ENCODE measurements at regions not wholly inside any gene's neighbourhood (a gene's known extent, or its start where the extent isn't known, plus 50 kb on each side); places are given as distances from the start of the nearest gene placed in this dataset.

- no peaks in the 10 kb centered on the region for H3K36me3 Mint-ChIP-seq (ENCODE audit: insufficient read depth, unreplicated experiment)
- H3K27ac Mint-ChIP-seq (ENCODE audit: low read depth, unreplicated experiment) = no peak overlapping the region
- no TSS peak for BruUV-seq (replicated peaks)
- no peaks in the 10 kb centered on the region for H3K9me3 Mint-ChIP-seq (ENCODE audit: unreplicated experiment)
- no peak for DNase-seq (ENCODE audit: unreplicated experiment)
- no peaks in the 10 kb centered on the region for H3K4me1 Mint-ChIP-seq (ENCODE audit: insufficient read depth, unreplicated experiment)
- peaks cover 17% of the 10 kb centered on the region for H3K27me3 Mint-ChIP-seq (ENCODE audit: insufficient read depth, unreplicated experiment)
- intact Hi-C loops (cut with micrococcal nuclease) = no loop called here
- POLR2A ChIA-PET = interaction anchor here (0.7 kb wide), 1 partner anchor 29 kb away, joined by 3 read pairs; no protein-coding TSS in a partner anchor
- no peak overlapping the region for H3K4me3 Mint-ChIP-seq (ENCODE audit: unreplicated experiment)
- TF ChIP-seq CTCF (IDR thresholded peaks at IDR 0.05; ENCODE audit: unreplicated experiment) = no peak
- CTCF ChIA-PET = interaction anchor here (1.3 kb wide), 1 partner anchor 48 kb away, joined by 4 read pairs; no protein-coding TSS in a partner anchor
These were observed 500.6 kb upstream of the PROK2 start for GRCh38 chr3:72285502-72285901.

GRCh38 chr3:72284471-72284870, 499.5 kb upstream of the PROK2 start:
- POLR2A ChIA-PET = no interaction called here
- Mint-ChIP-seq H3K4me1 (ENCODE audit: insufficient read depth, unreplicated experiment) (no peaks in the 10 kb centered on the region), H3K4me3 (ENCODE audit: unreplicated experiment) (no peak overlapping the region), H3K27ac (ENCODE audit: low read depth, unreplicated experiment) (no peak overlapping the region), H3K36me3 (ENCODE audit: insufficient read depth, unreplicated experiment) (no peaks in the 10 kb centered on the region), H3K27me3 (ENCODE audit: insufficient read depth, unreplicated experiment) (peaks cover 25% of the 10 kb centered on the region), H3K9me3 (ENCODE audit: unreplicated experiment) (no peaks in the 10 kb centered on the region)
- BruUV-seq (replicated peaks) = no TSS peak
- TF ChIP-seq CTCF (IDR thresholded peaks at IDR 0.05; ENCODE audit: unreplicated experiment) = no peak
- no peak for DNase-seq (ENCODE audit: unreplicated experiment)
- intact Hi-C loops (cut with micrococcal nuclease) = no loop called here
- CTCF ChIA-PET = no interaction called here

GRCh38 chr3:72282918-72283317, 498.0 kb upstream of the PROK2 start:
- peaks cover 1% of the 10 kb centered on the region for H3K36me3 Mint-ChIP-seq (ENCODE audit: insufficient read depth, unreplicated experiment)
- POLR2A ChIA-PET = no interaction called here
- CTCF ChIA-PET = no interaction called here
- no peaks in the 10 kb centered on the region for H3K9me3 Mint-ChIP-seq (ENCODE audit: unreplicated experiment)
- BruUV-seq (replicated peaks) = no TSS peak
- no peak for TF ChIP-seq CTCF (IDR thresholded peaks at IDR 0.05; ENCODE audit: unreplicated experiment)
- intact Hi-C loops (cut with micrococcal nuclease) = no loop called here
- H3K4me3 Mint-ChIP-seq (ENCODE audit: unreplicated experiment) = no peak overlapping the region
- peaks cover 32% of the 10 kb centered on the region for H3K27me3 Mint-ChIP-seq (ENCODE audit: insufficient read depth, unreplicated experiment)
- H3K27ac Mint-ChIP-seq (ENCODE audit: low read depth, unreplicated experiment) = no peak overlapping the region
- no peak for DNase-seq (ENCODE audit: unreplicated experiment)
- H3K4me1 Mint-ChIP-seq (ENCODE audit: insufficient read depth, unreplicated experiment) = peaks cover 6% of the 10 kb centered on the region

GRCh38 chr3:72281551-72281950, 496.6 kb upstream of the PROK2 start:
- no peak overlapping the region for H3K4me3 Mint-ChIP-seq (ENCODE audit: unreplicated experiment)
- ChIA-PET POLR2A (interaction anchor here (0.6 to 0.7 kb wide), 2 partner anchors 33 to 53 kb away, joined by 3 read pairs; no protein-coding TSS in a partner anchor), CTCF (interaction anchor here (0.5 kb wide), 1 partner anchor 11 kb away, joined by 5 read pairs; no protein-coding TSS in a partner anchor)
- peaks cover 32% of the 10 kb centered on the region for H3K27me3 Mint-ChIP-seq (ENCODE audit: insufficient read depth, unreplicated experiment)
- peaks cover 5% of the 10 kb centered on the region for H3K36me3 Mint-ChIP-seq (ENCODE audit: insufficient read depth, unreplicated experiment)
- DNase-seq (ENCODE audit: unreplicated experiment) = no peak
- no peak overlapping the region for H3K27ac Mint-ChIP-seq (ENCODE audit: low read depth, unreplicated experiment)
- intact Hi-C loops (cut with micrococcal nuclease) = no loop called here
- no peaks in the 10 kb centered on the region for H3K9me3 Mint-ChIP-seq (ENCODE audit: unreplicated experiment)
- H3K4me1 Mint-ChIP-seq (ENCODE audit: insufficient read depth, unreplicated experiment) = peaks cover 6% of the 10 kb centered on the region
- TF ChIP-seq CTCF (IDR thresholded peaks at IDR 0.05; ENCODE audit: unreplicated experiment) = no peak
- BruUV-seq (replicated peaks) = no TSS peak

All from MCF 10A (cell line).